Activated T-cell treated with anti-CD3 and anti-CD28 coated beads, Interleukin-2, amount 50 U/mL, for 72 hours (primary cell): ENCODE measurements at regions not wholly inside any gene's neighbourhood (a gene's known extent, or its start where the extent isn't known, plus 50 kb on each side); places are given as distances from the start of the nearest gene placed in this dataset.
"Not testable (repeated sequence)": the region's sequence is repeated elsewhere in the genome, so short reads cannot be mapped to it uniquely, and the experiment has no call there.

Source experiments
- ATAC-seq, 2 donors: fragments of 150-1000 bp; cut with Tn5 transposase; replicated peaks in 1 of 2; 2 replicates each; pipeline ENCODE4 v1.10.0; 2021; ENCODE audit warnings: moderate library complexity in 2 of 2, mild to moderate bottlenecking in 1 of 2
- DNase-seq, 2 donors: peaks; one replicate each; pipeline ENCODE4 v3.0.0; 2021 to 2022; ENCODE audit warnings: mixed read lengths in 1 of 2
- H3K27ac Mint-ChIP-seq: one replicate; pipeline ENCODE4 v1.8.0; 2022; ENCODE audit warnings: mild to moderate bottlenecking, moderate library complexity, mixed read lengths
- H3K27me3 Mint-ChIP-seq: one replicate; pipeline ENCODE4 v1.8.0; 2022; ENCODE audit warnings: low read depth, mixed read lengths
- H3K36me3 Mint-ChIP-seq, 2 donors: one replicate each; pipeline ENCODE4 v1.8.0; 2022; ENCODE audit warnings: mixed read lengths in 2 of 2, mild to moderate bottlenecking in 1 of 2; ENCODE audit not compliant: insufficient read depth in 2 of 2
- H3K4me1 Mint-ChIP-seq: one replicate; pipeline ENCODE4 v1.8.0; 2022; ENCODE audit warnings: low read depth, mixed read lengths
- H3K4me3 Mint-ChIP-seq, 2 donors: one replicate each; pipeline ENCODE4 v1.8.0; 2022; ENCODE audit warnings: mild to moderate bottlenecking in 2 of 2, mixed read lengths in 2 of 2, moderate library complexity in 2 of 2
- H3K9me3 Mint-ChIP-seq, 2 donors: one replicate each; pipeline ENCODE4 v1.8.0; 2022; ENCODE audit warnings: mixed read lengths in 2 of 2

- Mint-ChIP-seq H3K27ac (no peak overlapping the region), H3K4me1 (peaks cover 41% of the 10 kb centered on the region), H3K9me3 (peaks cover 1 to 5% of the 10 kb centered on the region in 2 donors), H3K36me3 (no peaks in the 10 kb centered on the region), H3K4me3 (no peak overlapping the region), H3K27me3 (no peaks in the 10 kb centered on the region)
- no peak for DNase-seq
- ATAC-seq: peak in 1 of 2 donors; percentile 14
Observed at GRCh38 chr13:28607187-28607955, 51.6 kb upstream of the POMP start.

DNA sequence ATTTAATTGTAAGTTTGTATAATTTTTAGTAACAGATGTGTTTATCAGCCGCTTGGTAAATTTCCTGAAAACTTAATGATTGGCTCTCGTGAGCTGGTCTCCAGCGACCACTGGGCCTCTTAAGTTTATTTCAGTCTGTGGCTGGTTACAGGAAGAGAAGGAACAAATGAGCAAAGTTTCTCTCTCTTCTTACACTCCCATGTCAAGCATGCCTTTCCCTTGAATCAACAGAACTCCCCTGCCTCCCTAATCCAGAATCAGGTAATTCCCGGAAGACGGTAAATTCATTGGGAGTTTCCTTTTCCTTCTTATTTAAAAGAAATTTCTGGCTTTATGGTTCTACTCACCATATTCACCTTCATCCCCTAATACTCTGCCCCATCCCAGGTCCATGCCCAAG, 52.5 kb upstream of the POMP start:
- no peak for DNase-seq
- H3K9me3 Mint-ChIP-seq: peaks cover 1 to 5% of the 10 kb centered on the region in 2 donors
- ATAC-seq: no peak
- H3K27me3 Mint-ChIP-seq: no peaks in the 10 kb centered on the region
- H3K4me1 Mint-ChIP-seq: peaks cover 32% of the 10 kb centered on the region
- H3K27ac Mint-ChIP-seq: no peak overlapping the region
- H3K4me3 Mint-ChIP-seq: no peak overlapping the region
- no peaks in the 10 kb centered on the region for H3K36me3 Mint-ChIP-seq

- peaks cover 19% of the 10 kb centered on the region for H3K4me1 Mint-ChIP-seq
- ATAC-seq, H3K27me3 Mint-ChIP-seq, DNase-seq, H3K9me3 Mint-ChIP-seq, H3K4me3 Mint-ChIP-seq, H3K36me3 Mint-ChIP-seq, H3K27ac Mint-ChIP-seq: not testable (repeated sequence)
Observed at GRCh38 chr13:28605147-28605546, 53.8 kb upstream of the POMP start.

GRCh38 chr13:28603043-28603664, 55.8 kb upstream of the POMP start:
- H3K9me3 Mint-ChIP-seq: no peaks in the 10 kb centered on the region
- peaks cover 13% of the 10 kb centered on the region for H3K4me1 Mint-ChIP-seq
- no peak overlapping the region for H3K27ac Mint-ChIP-seq
- no peak for ATAC-seq
- no peak for DNase-seq
- no peaks in the 10 kb centered on the region for H3K36me3 Mint-ChIP-seq
- H3K27me3 Mint-ChIP-seq: no peaks in the 10 kb centered on the region
- H3K4me3 Mint-ChIP-seq: no peak overlapping the region

GRCh38 chr13:28602580-28602979, 56.4 kb upstream of the POMP start:
- DNase-seq (no peak), ATAC-seq (no peak)
- Mint-ChIP-seq H3K4me3 (no peak overlapping the region), H3K4me1 (peaks cover 11% of the 10 kb centered on the region), H3K27ac (no peak overlapping the region), H3K27me3 (no peaks in the 10 kb centered on the region), H3K9me3 (no peaks in the 10 kb centered on the region), H3K36me3 (no peaks in the 10 kb centered on the region)

- DNase-seq (no peak), ATAC-seq (no peak)
- Mint-ChIP-seq H3K9me3 (no peaks in the 10 kb centered on the region), H3K27me3 (no peaks in the 10 kb centered on the region), H3K4me3 (no peak overlapping the region), H3K27ac (no peak overlapping the region), H3K36me3 (no peaks in the 10 kb centered on the region), H3K4me1 (peaks cover 1% of the 10 kb centered on the region)
Observed at GRCh38 chr13:28601581-28601980, 57.3 kb upstream of the POMP start.

GRCh38 chr13:28597641-28598040, 61.3 kb upstream of the POMP start:
- Mint-ChIP-seq H3K4me1 (no peaks in the 10 kb centered on the region), H3K27ac (no peak overlapping the region), H3K9me3 (no peaks in the 10 kb centered on the region), H3K36me3 (no peaks in the 10 kb centered on the region), H3K27me3 (peaks cover 21% of the 10 kb centered on the region), H3K4me3 (no peak overlapping the region)
- ATAC-seq (no peak), DNase-seq (no peak)

- no peaks in the 10 kb centered on the region for H3K36me3 Mint-ChIP-seq
- H3K4me3 Mint-ChIP-seq: no peak overlapping the region
- no peak overlapping the region for H3K27ac Mint-ChIP-seq
- no peaks in the 10 kb centered on the region for H3K9me3 Mint-ChIP-seq
- H3K27me3 Mint-ChIP-seq: peaks cover 30% of the 10 kb centered on the region
- peaks cover 8% of the 10 kb centered on the region for H3K4me1 Mint-ChIP-seq
- DNase-seq (no peak), ATAC-seq (no peak)
Observed at GRCh38 chr13:28590461-28590860, 68.5 kb upstream of the POMP start.

- H3K36me3 Mint-ChIP-seq: no peaks in the 10 kb centered on the region
- H3K27me3 Mint-ChIP-seq: peaks cover 16% of the 10 kb centered on the region
- ATAC-seq (no peak), DNase-seq (no peak)
- H3K27ac Mint-ChIP-seq: no peak overlapping the region
- no peaks in the 10 kb centered on the region for H3K9me3 Mint-ChIP-seq
- no peak overlapping the region for H3K4me3 Mint-ChIP-seq
- peaks cover 16% of the 10 kb centered on the region for H3K4me1 Mint-ChIP-seq
Observed at GRCh38 chr13:28588296-28588695, 70.6 kb upstream of the POMP start.

DNA sequence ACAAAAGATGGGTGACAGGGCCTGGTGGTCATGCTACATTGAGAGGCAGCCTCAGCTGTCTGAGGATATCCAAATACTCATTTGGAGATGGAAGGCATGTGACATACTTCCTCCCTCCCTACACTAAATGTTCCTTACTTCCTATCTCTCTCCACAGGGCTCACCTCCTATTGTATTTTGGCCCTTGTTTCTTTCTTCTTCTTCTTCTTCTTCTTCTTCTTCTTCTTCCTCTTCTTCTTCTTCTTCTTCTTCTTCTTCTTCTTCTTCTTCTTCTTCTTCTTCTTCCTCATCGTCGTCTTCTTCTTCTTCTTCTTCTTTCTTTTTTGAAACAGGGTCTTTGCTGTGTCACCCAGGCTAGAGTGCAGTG, 71.8 kb upstream of the POMP start:
- peaks cover 8% of the 10 kb centered on the region for H3K27me3 Mint-ChIP-seq
- H3K27ac Mint-ChIP-seq: no peak overlapping the region
- H3K4me3 Mint-ChIP-seq: no peak overlapping the region
- DNase-seq (no peak), ATAC-seq (no peak)
- peaks cover 27% of the 10 kb centered on the region for H3K4me1 Mint-ChIP-seq
- no peaks in the 10 kb centered on the region for H3K9me3 Mint-ChIP-seq
- no peaks in the 10 kb centered on the region for H3K36me3 Mint-ChIP-seq

DNA sequence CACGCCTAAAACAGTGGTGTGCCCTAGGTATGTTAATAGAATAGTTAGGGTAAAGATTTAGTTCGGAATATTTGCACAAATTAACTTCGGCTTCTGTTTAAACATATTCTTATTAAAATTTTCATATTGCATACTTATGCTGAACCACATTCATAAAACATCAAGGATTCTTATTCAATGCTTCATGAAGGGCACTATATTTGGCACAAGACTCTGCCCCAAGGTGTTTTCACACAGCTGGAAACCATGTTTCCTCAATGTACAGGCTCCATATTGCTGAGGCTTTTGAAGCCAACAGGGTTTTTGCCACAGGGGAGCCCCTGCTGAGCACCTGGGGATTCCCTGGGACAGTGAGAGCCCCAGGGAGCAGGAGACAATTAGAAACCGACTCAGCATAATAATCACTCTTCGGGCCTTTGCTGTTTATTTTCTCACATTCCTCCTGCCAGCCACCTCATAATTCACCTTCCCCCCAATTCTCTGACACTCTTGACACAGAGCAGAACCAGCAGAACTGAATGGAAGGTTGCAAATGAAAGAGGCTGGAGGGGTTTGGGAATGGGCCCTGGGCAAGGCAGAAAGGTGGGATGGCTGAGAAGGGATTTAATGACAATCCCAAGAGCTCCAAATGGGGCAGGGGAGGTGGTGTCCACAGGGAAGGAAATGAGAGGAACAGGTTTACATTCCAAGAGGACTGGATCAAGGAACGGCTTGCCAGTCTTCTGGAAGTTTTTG, 72.3 kb upstream of the POMP start:
- Mint-ChIP-seq H3K27ac (no peak overlapping the region), H3K27me3 (peaks cover 5% of the 10 kb centered on the region), H3K36me3 (no peaks in the 10 kb centered on the region), H3K9me3 (no peaks in the 10 kb centered on the region), H3K4me3 (no peak overlapping the region), H3K4me1 (peaks cover 29% of the 10 kb centered on the region)
- DNase-seq (no peak), ATAC-seq (no peak)

DNA sequence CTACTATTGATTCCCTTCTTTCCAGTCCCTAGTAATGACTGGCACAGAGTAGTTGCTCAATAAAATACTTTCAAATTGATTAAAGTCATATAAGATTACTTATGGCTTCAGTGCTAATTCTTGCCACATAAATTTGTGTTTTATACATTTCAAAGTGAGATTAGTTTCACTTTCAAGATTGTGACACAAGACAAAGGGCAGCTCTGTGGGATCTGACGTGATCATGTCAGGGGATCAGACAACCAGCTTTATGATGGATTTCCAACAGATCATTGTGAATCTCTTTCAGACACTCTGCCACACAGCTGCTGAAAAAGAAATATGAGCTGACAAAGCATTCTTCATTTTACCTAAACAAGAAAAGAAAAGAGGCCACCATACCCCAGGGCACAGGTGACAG, 73.4 kb upstream of the POMP start:
- no peaks in the 10 kb centered on the region for H3K36me3 Mint-ChIP-seq
- ATAC-seq: peak; percentile 43 to 56
- H3K27ac Mint-ChIP-seq: no peak overlapping the region
- no peak overlapping the region for H3K4me3 Mint-ChIP-seq
- H3K9me3 Mint-ChIP-seq: no peaks in the 10 kb centered on the region
- H3K27me3 Mint-ChIP-seq: peaks cover 5% of the 10 kb centered on the region
- DNase-seq: no peak
- H3K4me1 Mint-ChIP-seq: peaks cover 30% of the 10 kb centered on the region

GRCh38 chr13:28584873-28585381, 74.0 kb upstream of the POMP start:
- no peaks in the 10 kb centered on the region for H3K9me3 Mint-ChIP-seq
- no peak overlapping the region for H3K27ac Mint-ChIP-seq
- H3K36me3 Mint-ChIP-seq: no peaks in the 10 kb centered on the region
- no peak for ATAC-seq
- H3K4me3 Mint-ChIP-seq: no peak overlapping the region
- no peak for DNase-seq
- peaks cover 30% of the 10 kb centered on the region for H3K4me1 Mint-ChIP-seq
- H3K27me3 Mint-ChIP-seq: peaks cover 4% of the 10 kb centered on the region
